HCT116 (cell line): ENCODE measurements at regions not wholly inside any gene's neighbourhood (a gene's known extent, or its start where the extent isn't known, plus 50 kb on each side); places are given as distances from the start of the nearest gene placed in this dataset.

Experiments used
- ATF3 ChIP-seq: IDR thresholded peaks from 2 replicates; pipeline ENCODE4 v1.6.1; 2012
- CTCF ChIP-seq, 3 experiments: fragments of 200-600 bp in 1 of 3; sonication (generic) in 1 of 3; IDR thresholded peaks in 2 of 3; conservative IDR thresholded peaks in 1 of 3; 2 replicates each; pipeline ENCODE4 v1.5.1; 2012 to 2017; ENCODE audit warnings: low read depth in 2 of 3, low read length in 2 of 3, antibody characterized with exemption in 1 of 3, borderline replicate concordance in 1 of 3, control low read depth in 1 of 3, mild to moderate bottlenecking in 1 of 3, mixed read lengths in 1 of 3, mixed run types in 1 of 3, moderate library complexity in 1 of 3; ENCODE audit not compliant: insufficient read depth in 1 of 3
- ELF1 ChIP-seq: IDR thresholded peaks from 2 replicates; pipeline ENCODE4 v1.6.1; 2012; ENCODE audit warnings: low read depth, borderline replicate concordance
- EZH2 ChIP-seq: fragments of 200-600 bp; sonication (generic); IDR thresholded peaks from 2 replicates; pipeline ENCODE4 v1.6.1; 2017; ENCODE audit warnings: antibody characterized with exemption, mixed run types
- EZH2phosphoT487 ChIP-seq: fragments of 200-600 bp; IDR thresholded peaks from 2 replicates; pipeline ENCODE4 v1.6.1; 2018; ENCODE audit warnings: antibody characterized with exemption, borderline replicate concordance
- MAX ChIP-seq: IDR thresholded peaks from 2 replicates; pipeline ENCODE4 v1.6.1; 2012
- POLR2A ChIP-seq: IDR thresholded peaks from 2 replicates; pipeline ENCODE4 v1.7.0; 2011; ENCODE audit warnings: borderline replicate concordance; ENCODE audit not compliant: insufficient read depth, insufficient read length; ENCODE audit errors: extremely low read depth
- RAD21 ChIP-seq: IDR thresholded peaks from 2 replicates; pipeline ENCODE4 v1.6.1; 2012; ENCODE audit warnings: low read depth, mild to moderate bottlenecking
- REST ChIP-seq: IDR thresholded peaks from 2 replicates; pipeline ENCODE4 v1.6.1; 2012; ENCODE audit warnings: low read depth
- SIN3A ChIP-seq: IDR thresholded peaks from 2 replicates; pipeline ENCODE4 v1.6.1; 2012; ENCODE audit warnings: low read depth
- SP1 ChIP-seq: IDR thresholded peaks from 2 replicates; pipeline ENCODE4 v1.6.1; 2012; ENCODE audit warnings: low read depth

GRCh38 chr6:170483413-170483812 is 69.7 kb downstream of the PSMB1 start:
- TF ChIP-seq EZH2: no peak
- no peak for TF ChIP-seq RAD21
- TF ChIP-seq POLR2A: no peak
- TF ChIP-seq CTCF (IDR thresholded peaks at IDR 0.05 in 2 of 3, conservative IDR thresholded peaks at IDR 0.05 in 1 of 3; ENCODE audit: borderline replicate concordance in 1 of 3, insufficient read depth in 1 of 3, low read depth in 2 of 3, low read length in 2 of 3): no peak
- no peak for TF ChIP-seq MAX
- no peak for TF ChIP-seq REST
- no peak for TF ChIP-seq SP1
- TF ChIP-seq EZH2phosphoT487: no peak
- no peak for TF ChIP-seq ATF3
- TF ChIP-seq SIN3A: no peak
- TF ChIP-seq ELF1: no peak
